Neural cell (in vitro differentiated cells): ENCODE measurements at regions not wholly inside any gene's neighbourhood (a gene's known extent, or its start where the extent isn't known, plus 50 kb on each side); places are given as distances from the start of the nearest gene placed in this dataset.
"Not testable (repeated sequence)": the region's sequence is repeated elsewhere in the genome, so short reads cannot be mapped to it uniquely, and the experiment has no call there.

ENCODE experiments used
- H2AFZ ChIP-seq: fragments of 200-600, 300-800 bp; sonication (generic), shearing (Covaris generic); 2 replicates; pipeline ENCODE4 v1.6.0; 2014; ENCODE audit warnings: low read depth, mild to moderate bottlenecking, antibody characterized with exemption, low read length, moderate library complexity
- H3F3A ChIP-seq: fragments of 200-600 bp; shearing (Covaris generic); 2 replicates; pipeline ENCODE4 v1.6.1; 2016; ENCODE audit warnings: mild to moderate bottlenecking, moderate library complexity, mixed read lengths, antibody characterized with exemption, low read length; ENCODE audit not compliant: insufficient read depth, poor library complexity, severe bottlenecking
- H3K27ac ChIP-seq: fragments of 200-600, 300-800 bp; sonication (generic), shearing (Covaris generic); 2 replicates; pipeline ENCODE4 v1.5.1; 2014; ENCODE audit warnings: mild to moderate bottlenecking, low read length, moderate library complexity
- H3K27me3 ChIP-seq: fragments of 300-800, 200-600 bp; sonication (generic), shearing (Covaris generic); 2 replicates; pipeline ENCODE4 v1.6.0; 2014; ENCODE audit warnings: mild to moderate bottlenecking, low read depth, low read length, moderate library complexity; ENCODE audit not compliant: insufficient read depth
- H3K36me3 ChIP-seq: fragments of 300-800, 200-600 bp; sonication (generic), shearing (Covaris generic); 2 replicates; pipeline ENCODE4 v1.5.1; 2014; ENCODE audit warnings: mild to moderate bottlenecking, antibody characterized with exemption, low read length, moderate library complexity; ENCODE audit not compliant: insufficient read depth
- H3K4me2 ChIP-seq: fragments of 300-800, 200-600 bp; sonication (generic), shearing (Covaris generic); 2 replicates; pipeline ENCODE4 v1.6.0; 2014; ENCODE audit warnings: mild to moderate bottlenecking, low read length
- H3K4me3 ChIP-seq: fragments of 300-800, 200-600 bp; sonication (generic), shearing (Covaris generic); 2 replicates; pipeline ENCODE4 v1.5.1; 2014; ENCODE audit warnings: mild to moderate bottlenecking, low read length, moderate library complexity
- H3K79me2 ChIP-seq: fragments of 200-600 bp; shearing (Covaris generic); replicated peaks from 2 replicates; pipeline ENCODE4 v1.6.0; 2014; ENCODE audit warnings: mild to moderate bottlenecking, low read length, moderate library complexity; ENCODE audit not compliant: insufficient read depth
- H3K9ac ChIP-seq: fragments of 300-800, 200-600 bp; sonication (generic), shearing (Covaris generic); 2 replicates; pipeline ENCODE4 v1.6.1; 2016; ENCODE audit warnings: mild to moderate bottlenecking, low read length, mixed read lengths
- H3K9me2 ChIP-seq: fragments of 200-600 bp; shearing (Covaris generic); 2 replicates; pipeline ENCODE4 v1.6.1; 2016; ENCODE audit warnings: mild to moderate bottlenecking, low read length, mixed read lengths; ENCODE audit not compliant: insufficient read depth
- H3K9me3 ChIP-seq: fragments of 200-600, 300-800 bp; sonication (generic), shearing (Covaris generic); 2 replicates; pipeline ENCODE4 v1.6.1; 2016; ENCODE audit warnings: mild to moderate bottlenecking, mixed run types, low read length, moderate library complexity, mixed read lengths
- H4K20me1 ChIP-seq: fragments of 200-600 bp; shearing (Covaris generic); 2 replicates; pipeline ENCODE4 v1.6.1; 2016; ENCODE audit warnings: mild to moderate bottlenecking, mixed run types; ENCODE audit not compliant: insufficient read depth
- CTCF ChIP-seq: fragments of 450-650 bp; IDR thresholded peaks from 2 replicates; pipeline ENCODE4 v1.5.1; 2014; ENCODE audit warnings: antibody characterized with exemption, mild to moderate bottlenecking, moderate library complexity; ENCODE audit not compliant: poor library complexity, severe bottlenecking
- EP300 ChIP-seq: fragments of 450-650 bp; conservative IDR thresholded peaks from 2 replicates; pipeline ENCODE4 v1.6.1; 2014; ENCODE audit warnings: antibody characterized with exemption, mild to moderate bottlenecking, moderate library complexity; ENCODE audit not compliant: poor library complexity, severe bottlenecking
- EZH2 ChIP-seq: fragments of 200-600, 300-800 bp; shearing (Covaris generic), sonication (generic); IDR thresholded peaks from 2 replicates; pipeline ENCODE4 v1.6.1; 2014; ENCODE audit warnings: antibody characterized with exemption, low read length, borderline replicate concordance, mild to moderate bottlenecking; ENCODE audit not compliant: insufficient read depth, poor library complexity, severe bottlenecking
- MXI1 ChIP-seq: fragments of 450-650 bp; conservative IDR thresholded peaks from 2 replicates; pipeline ENCODE4 v1.6.1; 2014; ENCODE audit warnings: antibody characterized with exemption, mild to moderate bottlenecking; ENCODE audit not compliant: poor library complexity, severe bottlenecking
- POLR2AphosphoS5 ChIP-seq: IDR thresholded peaks from 2 replicates; pipeline ENCODE4 v1.6.1; 2012
- RAD21 ChIP-seq: fragments of 450-650 bp; conservative IDR thresholded peaks from 2 replicates; pipeline ENCODE4 v1.6.1; 2014; ENCODE audit warnings: antibody characterized with exemption, mild to moderate bottlenecking, moderate library complexity
- REST ChIP-seq: IDR thresholded peaks from 2 replicates; pipeline ENCODE4 v1.6.1; 2012; ENCODE audit warnings: borderline replicate concordance
- SMC3 ChIP-seq: fragments of 450-650 bp; conservative IDR thresholded peaks from 2 replicates; pipeline ENCODE4 v1.6.1; 2014; ENCODE audit warnings: antibody characterized with exemption, mild to moderate bottlenecking, moderate library complexity; ENCODE audit not compliant: poor library complexity
- TAF1 ChIP-seq: IDR thresholded peaks from 2 replicates; pipeline ENCODE4 v1.6.1; 2012; ENCODE audit warnings: low read depth

GRCh38 chr6:27797960-27798359, 114.2 kb downstream of the OR2B2 start:
- no peaks in the 10 kb centered on the region for H3K9me2 ChIP-seq
- H2AFZ ChIP-seq, result no peak overlapping the region

GRCh38 chr6:27796736-27797481, 115.3 kb downstream of the OR2B2 start:
- H3K4me3 ChIP-seq, H2AFZ ChIP-seq, H3K4me2 ChIP-seq: not testable (repeated sequence)

More at GRCh38 chr6:27797960-27798359, 114.2 kb downstream of the OR2B2 start:
- Histone ChIP-seq H3K4me2 (no peak overlapping the region), H3F3A (no peaks in the 10 kb centered on the region), H3K9ac (no peak overlapping the region), H3K36me3 (no peaks in the 10 kb centered on the region), H3K27ac (no peak overlapping the region), H4K20me1 (no peaks in the 10 kb centered on the region), H3K9me3 (no peaks in the 10 kb centered on the region), H3K27me3 (no peaks in the 10 kb centered on the region), H3K79me2 (no peaks in the 10 kb centered on the region), H3K4me3 (no peak overlapping the region)
- TF ChIP-seq POLR2AphosphoS5 (no peak), EZH2 (no peak), REST (no peak), TAF1 (no peak), EP300 (no peak), RAD21 (no peak), CTCF (no peak), MXI1 (no peak), SMC3 (no peak)

More at GRCh38 chr6:27796736-27797481, 115.3 kb downstream of the OR2B2 start:
- H4K20me1 ChIP-seq, H3F3A ChIP-seq, H3K9me3 ChIP-seq, H3K36me3 ChIP-seq, H3K9me2 ChIP-seq, H3K27me3 ChIP-seq, H3K27ac ChIP-seq, H3K9ac ChIP-seq, H3K79me2 ChIP-seq: not testable (repeated sequence)
